ENCODE measurements at regions not wholly inside any gene's neighbourhood (a gene's known extent, or its start where the extent isn't known, plus 50 kb on each side); places are given as distances from the start of the nearest gene placed in this dataset.

GRCh38 chrX:151859481-151859880, 53.2 kb upstream of the MAGEA4 start:
- TF ChIP-seq, protein P1, sequence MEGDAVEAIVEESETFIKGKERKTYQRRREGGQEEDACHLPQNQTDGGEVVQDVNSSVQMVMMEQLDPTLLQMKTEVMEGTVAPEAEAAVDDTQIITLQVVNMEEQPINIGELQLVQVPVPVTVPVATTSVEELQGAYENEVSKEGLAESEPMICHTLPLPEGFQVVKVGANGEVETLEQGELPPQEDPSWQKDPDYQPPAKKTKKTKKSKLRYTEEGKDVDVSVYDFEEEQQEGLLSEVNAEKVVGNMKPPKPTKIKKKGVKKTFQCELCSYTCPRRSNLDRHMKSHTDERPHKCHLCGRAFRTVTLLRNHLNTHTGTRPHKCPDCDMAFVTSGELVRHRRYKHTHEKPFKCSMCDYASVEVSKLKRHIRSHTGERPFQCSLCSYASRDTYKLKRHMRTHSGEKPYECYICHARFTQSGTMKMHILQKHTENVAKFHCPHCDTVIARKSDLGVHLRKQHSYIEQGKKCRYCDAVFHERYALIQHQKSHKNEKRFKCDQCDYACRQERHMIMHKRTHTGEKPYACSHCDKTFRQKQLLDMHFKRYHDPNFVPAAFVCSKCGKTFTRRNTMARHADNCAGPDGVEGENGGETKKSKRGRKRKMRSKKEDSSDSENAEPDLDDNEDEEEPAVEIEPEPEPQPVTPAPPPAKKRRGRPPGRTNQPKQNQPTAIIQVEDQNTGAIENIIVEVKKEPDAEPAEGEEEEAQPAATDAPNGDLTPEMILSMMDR (IDR thresholded peaks at IDR 0.05): no peak
- no peak for TF ChIP-seq POLR2A (IDR thresholded peaks at IDR 0.05)

All from heart left ventricle (tissue), 13 donors.